ENCODE measurements at regions not wholly inside any gene's neighbourhood (a gene's known extent, or its start where the extent isn't known, plus 50 kb on each side); places are given as distances from the start of the nearest gene placed in this dataset.

- Histone ChIP-seq H4K20me1 (ENCODE audit: insufficient read depth, low read length) (no peaks in the 10 kb centered on the region), H3K4me3 (ENCODE audit: insufficient read depth, low read depth, low read length) (no peak overlapping the region), H3K18ac (ENCODE audit: low read depth, low read length) (no peak overlapping the region), H3K79me1 (ENCODE audit: low read depth in 1 of 2, low read length in 2 of 2) (no peaks in the 10 kb centered on the region), H2BK5ac (ENCODE audit: low read depth, low read length, poor library complexity, severe bottlenecking) (no peak overlapping the region), H3K9me1 (ENCODE audit: insufficient read depth, low read length) (no peaks in the 10 kb centered on the region), H3K9me3 (ENCODE audit: control insufficient read depth, insufficient read depth, low read length) (peaks cover 12% of the 10 kb centered on the region), H3K4me2 (ENCODE audit: low read depth, low read length) (no peak overlapping the region), H3K56ac (ENCODE audit: extremely low read depth, insufficient read depth, low read length) (no peak overlapping the region), H3K27me3 (ENCODE audit: control insufficient read depth, insufficient read depth, low read length) (no peaks in the 10 kb centered on the region), H2AFZ (replicated peaks; ENCODE audit: low read length, poor library complexity) (no peak overlapping the region), H2AK5ac (ENCODE audit: low read depth, low read length) (no peak overlapping the region), H4K8ac (ENCODE audit: low read depth in 2 of 2, low read length in 2 of 2) (no peak overlapping the region), H3K23ac (ENCODE audit: low read depth, low read length) (no peak overlapping the region), H2AK9ac (replicated peaks; ENCODE audit: low read depth, low read length, poor library complexity) (no peak overlapping the region), H3K4ac (ENCODE audit: low read depth, low read length) (no peak overlapping the region), H3K36me3 (ENCODE audit: control insufficient read depth, insufficient read depth, low read length) (no peaks in the 10 kb centered on the region), H3K9ac (ENCODE audit: low read depth, low read length) (no peak overlapping the region), H2BK15ac (ENCODE audit: low read depth, low read length) (no peak overlapping the region), H4K91ac (ENCODE audit: insufficient read depth, low read depth, low read length) (no peak overlapping the region), H3K14ac (replicated peaks; ENCODE audit: low read depth, low read length) (no peak overlapping the region), H2BK120ac (ENCODE audit: low read depth, low read length) (no peak overlapping the region), H4K5ac (ENCODE audit: low read depth, low read length) (no peak overlapping the region), H3K27ac (ENCODE audit: insufficient read depth, low read length) (no peak overlapping the region), H2BK20ac (ENCODE audit: low read depth, low read length) (no peak overlapping the region), H3K4me1 (ENCODE audit: control insufficient read depth, insufficient read depth, low read length) (no peaks in the 10 kb centered on the region)
- dilution Hi-C loops (cut with HindIII; ENCODE audit: low sequenced_read_pairs, unreplicated experiment) = no loop called here
- intact Hi-C loops (cut with micrococcal nuclease) = no loop called here
- no peak for DNase-seq
- TF ChIP-seq, protein P1, sequence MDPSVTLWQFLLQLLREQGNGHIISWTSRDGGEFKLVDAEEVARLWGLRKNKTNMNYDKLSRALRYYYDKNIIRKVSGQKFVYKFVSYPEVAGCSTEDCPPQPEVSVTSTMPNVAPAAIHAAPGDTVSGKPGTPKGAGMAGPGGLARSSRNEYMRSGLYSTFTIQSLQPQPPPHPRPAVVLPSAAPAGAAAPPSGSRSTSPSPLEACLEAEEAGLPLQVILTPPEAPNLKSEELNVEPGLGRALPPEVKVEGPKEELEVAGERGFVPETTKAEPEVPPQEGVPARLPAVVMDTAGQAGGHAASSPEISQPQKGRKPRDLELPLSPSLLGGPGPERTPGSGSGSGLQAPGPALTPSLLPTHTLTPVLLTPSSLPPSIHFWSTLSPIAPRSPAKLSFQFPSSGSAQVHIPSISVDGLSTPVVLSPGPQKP (IDR thresholded peaks at IDR 0.05; ENCODE audit: borderline replicate concordance, low read depth, low read length) = no peak
- TF ChIP-seq MAFK (IDR thresholded peaks at IDR 0.05; ENCODE audit: low read depth, low read length) (no peak), SMC3 (IDR thresholded peaks at IDR 0.05; ENCODE audit: low read depth, low read length) (no peak), MXI1 (IDR thresholded peaks at IDR 0.05; ENCODE audit: borderline replicate concordance, low read depth, low read length) (no peak)
- ChIA-PET POLR2A (ENCODE audit: unreplicated experiment) (no interaction called here), CTCF (no interaction called here)
- BruUV-seq (replicated peaks) = no TSS peak
- no peak for ATAC-seq (ENCODE audit: low read depth)
- in situ Hi-C loops (cut with MboI; ENCODE audit: low sequenced_read_pairs) = no loop called here
Observed at GRCh38 chr20:21608777-21609176, 94.9 kb upstream of the NKX2-2 start.

Data from IMR-90 (cell line).